OCI-LY1 (cell line): ENCODE measurements at regions not wholly inside any gene's neighbourhood (a gene's known extent, or its start where the extent isn't known, plus 50 kb on each side); places are given as distances from the start of the nearest gene placed in this dataset.

Source experiments
- H2AFZ ChIP-seq: fragments of 200-600 bp; sonication (generic), shearing (Covaris generic); 2 replicates; pipeline ENCODE4 v1.6.0; 2014; ENCODE audit warnings: antibody characterized with exemption, mild to moderate bottlenecking, low read length
- H3F3A ChIP-seq: fragments of 200-600 bp; sonication (generic), shearing (Covaris generic); 2 replicates; pipeline ENCODE4 v1.6.0; 2014; ENCODE audit warnings: mild to moderate bottlenecking, antibody characterized with exemption, low read length, moderate library complexity; ENCODE audit not compliant: insufficient read depth
- H3K27ac ChIP-seq: fragments of 200-600 bp; sonication (generic); 2 replicates; pipeline ENCODE4 v1.5.1; 2014; ENCODE audit warnings: low read length, mixed run types, mild to moderate bottlenecking, low read depth; ENCODE audit not compliant: poor library complexity, severe bottlenecking
- H3K27me3 ChIP-seq: fragments of 200-600 bp; sonication (generic); 2 replicates; pipeline ENCODE4 v1.6.0; 2014; ENCODE audit warnings: antibody characterized with exemption, mild to moderate bottlenecking, low read length, moderate library complexity; ENCODE audit not compliant: insufficient read depth
- H3K36me3 ChIP-seq: fragments of 200-600 bp; sonication (generic); 2 replicates; pipeline ENCODE4 v1.6.1; 2014; ENCODE audit warnings: mild to moderate bottlenecking, antibody characterized with exemption, low read length, moderate library complexity, mixed read lengths; ENCODE audit not compliant: insufficient read depth
- H3K4me1 ChIP-seq: fragments of 200-600 bp; sonication (generic); 2 replicates; pipeline ENCODE4 v1.5.1; 2014; ENCODE audit warnings: mild to moderate bottlenecking, low read length, moderate library complexity; ENCODE audit not compliant: insufficient read depth, severe bottlenecking
- H3K4me2 ChIP-seq: fragments of 200-600 bp; sonication (generic), shearing (Covaris generic); 2 replicates; pipeline ENCODE4 v1.6.1; 2014; ENCODE audit warnings: low read length
- H3K4me3 ChIP-seq: fragments of 200-600 bp; sonication (generic); 2 replicates; pipeline ENCODE4 v1.5.1; 2014; ENCODE audit warnings: low read length, low read depth, mild to moderate bottlenecking, mixed read lengths; ENCODE audit not compliant: poor library complexity, severe bottlenecking
- H3K79me2 ChIP-seq: fragments of 200-600 bp; shearing (Covaris generic); 2 replicates; pipeline ENCODE4 v1.6.1; 2016; ENCODE audit warnings: mixed run types, low read length, mixed read lengths; ENCODE audit not compliant: insufficient read depth
- H3K9ac ChIP-seq: fragments of 200-600 bp; sonication (generic), shearing (Covaris generic); 2 replicates; pipeline ENCODE4 v1.6.1; 2014; ENCODE audit warnings: mild to moderate bottlenecking, low read length, mixed read lengths
- H3K9me2 ChIP-seq: fragments of 200-600 bp; sonication (generic), shearing (Covaris generic); 2 replicates; pipeline ENCODE4 v1.6.1; 2014; ENCODE audit warnings: low read depth, mild to moderate bottlenecking, low read length, mixed read lengths
- H3K9me3 ChIP-seq: fragments of 200-600 bp; shearing (Covaris generic); 2 replicates; pipeline ENCODE4 v1.6.1; 2014; ENCODE audit warnings: low read length, mixed read lengths
- H4K20me1 ChIP-seq: fragments of 200-600 bp; sonication (generic), shearing (Covaris generic); 2 replicates; pipeline ENCODE4 v1.6.0; 2016; ENCODE audit warnings: mild to moderate bottlenecking, low read length; ENCODE audit not compliant: insufficient read depth
- CTCF ChIP-seq: fragments of 200-600 bp; sonication (generic), shearing (Covaris generic); IDR thresholded peaks from 2 replicates; pipeline ENCODE4 v1.5.1; 2017; ENCODE audit warnings: mild to moderate bottlenecking, antibody characterized with exemption, low read length, moderate library complexity, mixed read lengths
- EZH2 ChIP-seq: fragments of 200-600 bp; sonication (generic), shearing (Covaris generic); IDR thresholded peaks from 2 replicates; pipeline ENCODE4 v1.8.0; 2017; ENCODE audit warnings: borderline replicate concordance, mixed run types, mild to moderate bottlenecking, antibody characterized with exemption, low read length, moderate library complexity, mixed read lengths

GRCh38 chr6:169014211-169015197 is 239.1 kb downstream of the THBS2 start:
- Histone ChIP-seq H4K20me1 (no peaks in the 10 kb centered on the region), H3K4me2 (no peak overlapping the region), H3K4me1 (no peaks in the 10 kb centered on the region), H3K9me3 (no peaks in the 10 kb centered on the region), H3K4me3 (no peak overlapping the region), H3K36me3 (no peaks in the 10 kb centered on the region), H3K9ac (no peak overlapping the region), H2AFZ (no peak overlapping the region), H3K27me3 (no peaks in the 10 kb centered on the region), H3K9me2 (no peaks in the 10 kb centered on the region), H3K79me2 (no peaks in the 10 kb centered on the region), H3K27ac (no peak overlapping the region), H3F3A (no peaks in the 10 kb centered on the region)
- no peak for TF ChIP-seq EZH2
- no peak for TF ChIP-seq CTCF

GRCh38 chr6:169009628-169010027 is 244.0 kb downstream of the THBS2 start:
- H4K20me1 ChIP-seq = no peaks in the 10 kb centered on the region
- no peak overlapping the region for H3K4me3 ChIP-seq
- H3K27me3 ChIP-seq = no peaks in the 10 kb centered on the region
- H3K4me2 ChIP-seq = no peak overlapping the region
- H3F3A ChIP-seq = no peaks in the 10 kb centered on the region
- no peaks in the 10 kb centered on the region for H3K4me1 ChIP-seq
- TF ChIP-seq EZH2 = no peak
- no peak for TF ChIP-seq CTCF
- no peaks in the 10 kb centered on the region for H3K9me3 ChIP-seq
- no peaks in the 10 kb centered on the region for H3K36me3 ChIP-seq
- no peak overlapping the region for H3K9ac ChIP-seq
- no peaks in the 10 kb centered on the region for H3K79me2 ChIP-seq
- no peak overlapping the region for H3K27ac ChIP-seq
- H2AFZ ChIP-seq = no peak overlapping the region
- no peaks in the 10 kb centered on the region for H3K9me2 ChIP-seq

GRCh38 chr6:169008641-169009257 is 244.9 kb downstream of the THBS2 start:
- Histone ChIP-seq H3K9me3 (no peaks in the 10 kb centered on the region), H3K4me2 (no peak overlapping the region), H4K20me1 (no peaks in the 10 kb centered on the region), H3K9me2 (no peaks in the 10 kb centered on the region), H3K79me2 (no peaks in the 10 kb centered on the region), H3K27me3 (no peaks in the 10 kb centered on the region), H3K36me3 (no peaks in the 10 kb centered on the region), H3K27ac (no peak overlapping the region), H3F3A (no peaks in the 10 kb centered on the region), H3K4me1 (no peaks in the 10 kb centered on the region), H2AFZ (no peak overlapping the region), H3K9ac (no peak overlapping the region), H3K4me3 (no peak overlapping the region)
- no peak for TF ChIP-seq CTCF
